HK-2 (cell line): ENCODE measurements at regions not wholly inside any gene's neighbourhood (a gene's known extent, or its start where the extent isn't known, plus 50 kb on each side); places are given as distances from the start of the nearest gene placed in this dataset.
"Not testable (repeated sequence)": the region's sequence is repeated elsewhere in the genome, so short reads cannot be mapped to it uniquely, and the experiment has no call there.

Experiments used
- DNase-seq: peaks from one replicate; pipeline ENCODE4 v3.0.0-alpha.2; 2018; ENCODE audit not compliant: unreplicated experiment

GRCh38 chr4:64729561-64729960, 320.3 kb upstream of the TECRL start:
- DNase-seq = no peak

- no peak for DNase-seq
Observed at GRCh38 chr4:64727960-64728359, 318.7 kb upstream of the TECRL start.

- not testable (repeated sequence) for DNase-seq
Observed at GRCh38 chr4:64727391-64727790, 318.1 kb upstream of the TECRL start.

- no peak for DNase-seq
Observed at GRCh38 chr4:64724689-64725088, 315.4 kb upstream of the TECRL start.

- no peak for DNase-seq
Observed at GRCh38 chr4:64721106-64721505, 311.9 kb upstream of the TECRL start.

- no peak for DNase-seq
Observed at GRCh38 chr4:64718091-64718490, 308.8 kb upstream of the TECRL start.

GRCh38 chr4:64715741-64716140, 306.5 kb upstream of the TECRL start:
- DNase-seq = no peak

GRCh38 chr4:64713256-64713840, 304.1 kb upstream of the TECRL start:
- no peak for DNase-seq

- no peak for DNase-seq
Observed at GRCh38 chr4:64712590-64712989, 303.3 kb upstream of the TECRL start.

GRCh38 chr4:64705989-64706388, 296.7 kb upstream of the TECRL start:
- DNase-seq = no peak

GRCh38 chr4:64698171-64698570, 288.9 kb upstream of the TECRL start:
- DNase-seq = no peak

GRCh38 chr4:64682946-64683345, 273.7 kb upstream of the TECRL start:
- no peak for DNase-seq

GRCh38 chr4:64682481-64682880, 273.2 kb upstream of the TECRL start:
- DNase-seq = no peak

- not testable (repeated sequence) for DNase-seq
Observed at GRCh38 chr4:64673121-64673520, 263.9 kb upstream of the TECRL start.

GRCh38 chr4:64670647-64671046, 261.4 kb upstream of the TECRL start:
- DNase-seq = no peak

- DNase-seq = no peak
Observed at GRCh38 chr4:64643841-64644240, 234.6 kb upstream of the TECRL start.

- no peak for DNase-seq
Observed at GRCh38 chr4:64642936-64643335, 233.7 kb upstream of the TECRL start.

GRCh38 chr4:64640402-64640801, 231.2 kb upstream of the TECRL start:
- DNase-seq = not testable (repeated sequence)

GRCh38 chr4:64625438-64625837, 216.2 kb upstream of the TECRL start:
- no peak for DNase-seq

- DNase-seq = no peak
Observed at GRCh38 chr4:64617800-64618199, 208.6 kb upstream of the TECRL start.

GRCh38 chr4:64614276-64614675, 205.0 kb upstream of the TECRL start:
- no peak for DNase-seq

GRCh38 chr4:64613046-64613445, 203.8 kb upstream of the TECRL start:
- DNase-seq = no peak

- no peak for DNase-seq
Observed at GRCh38 chr4:64598066-64598465, 188.8 kb upstream of the TECRL start.

GRCh38 chr4:64594723-64595122, 185.5 kb upstream of the TECRL start:
- no peak for DNase-seq
